Endothelial cell of umbilical vein (primary cell): ENCODE measurements at regions not wholly inside any gene's neighbourhood (a gene's known extent, or its start where the extent isn't known, plus 50 kb on each side); places are given as distances from the start of the nearest gene placed in this dataset.

Source experiments
- BruUV-seq: library from RNA; stranded (reverse); fragments of 400-500 nt; replicated peaks from 2 replicates; lab custom pipeline; 2021; lab: Mats Ljungman, UMichigan
- CTCF ChIA-PET: fragments of 300-600, 350-600 bp; sonication (Branson Sonifier 250); formaldehyde crosslinking; loops from one replicate; lab custom pipeline; 2021; ENCODE audit warnings: antibody characterized with exemption, inconsistent platforms; lab: Charles Lee
- POLR2A ChIA-PET: fragments of 300-600, 350-600 bp; sonication (Branson Sonifier 250); formaldehyde crosslinking; loops from one replicate; lab custom pipeline; 2021; ENCODE audit warnings: antibody characterized with exemption, inconsistent platforms; lab: Charles Lee
- DNase-seq: peaks from one replicate; pipeline ENCODE4 v3.0.0-alpha.2; 2011; ENCODE audit warnings: low read depth, low spot score
- FAIRE-seq: peaks from 2 replicates; lab custom pipeline; 2011; peaks lifted over from hg19 to GRCh38; lab: Jason Lieb, UNC
- H2AFZ ChIP-seq: 2 replicates; pipeline ENCODE4 v1.6.0; 2012; ENCODE audit warnings: low read depth, low read length, control low read depth, inconsistent platforms
- H3K27ac ChIP-seq: 2 replicates; pipeline ENCODE4 v1.5.1; 2011; ENCODE audit warnings: low read depth, mild to moderate bottlenecking, control low read depth, low read length, moderate library complexity; ENCODE audit not compliant: insufficient read depth
- H3K27me3 ChIP-seq, 2 experiments: 2 replicates each; pipeline versions ENCODE4 v1.6.0 to v1.6.1; 2011; ENCODE audit warnings: low read length in 2 of 2, mixed read lengths in 1 of 2; ENCODE audit not compliant: control insufficient read depth in 2 of 2, insufficient read depth in 2 of 2
- H3K36me3 ChIP-seq, 2 experiments: 2 replicates in 1 of 2; 3 replicates in 1 of 2; pipeline ENCODE4 v1.5.1; 2011; ENCODE audit warnings: low read length in 2 of 2, mild to moderate bottlenecking in 1 of 2, moderate library complexity in 1 of 2; ENCODE audit not compliant: control insufficient read depth in 2 of 2, insufficient read depth in 2 of 2; ENCODE audit errors: extremely low read depth in 1 of 2
- H3K4me1 ChIP-seq: 3 replicates; pipeline ENCODE4 v1.5.1; 2011; ENCODE audit warnings: mild to moderate bottlenecking, low read length; ENCODE audit not compliant: control insufficient read depth, insufficient read depth; ENCODE audit errors: extremely low read depth
- H3K4me2 ChIP-seq: 2 replicates; pipeline ENCODE4 v1.6.1; 2011; ENCODE audit warnings: low read length, control low read depth, mixed read lengths; ENCODE audit not compliant: insufficient read depth
- H3K4me3 ChIP-seq, 3 experiments: fragments of 200-600 bp in 1 of 3; sonication (generic), shearing (Covaris generic) in 1 of 3; replicated peaks in 1 of 3; 2 replicates each; pipeline ENCODE4 v1.5.1; 2011 to 2016; ENCODE audit warnings: control low read depth in 3 of 3, low read length in 3 of 3, mild to moderate bottlenecking in 2 of 3, inconsistent platforms in 1 of 3, low read depth in 1 of 3, moderate library complexity in 1 of 3; ENCODE audit not compliant: insufficient read depth in 1 of 3
- H3K79me2 ChIP-seq: 2 replicates; pipeline ENCODE4 v1.6.0; 2012; ENCODE audit warnings: low read length, inconsistent platforms; ENCODE audit not compliant: control insufficient read depth, insufficient read depth
- H3K9ac ChIP-seq: replicated peaks from 2 replicates; pipeline ENCODE3; 2011; ENCODE audit warnings: low read length, control low read depth; ENCODE audit not compliant: insufficient read depth; ENCODE audit errors: extremely low read depth
- H3K9me1 ChIP-seq: replicated peaks from 3 replicates; pipeline ENCODE4 v1.6.0; 2011; ENCODE audit warnings: mild to moderate bottlenecking, low read length; ENCODE audit not compliant: control insufficient read depth, insufficient read depth; ENCODE audit errors: extremely low read depth
- H3K9me3 ChIP-seq: replicated peaks from 2 replicates; pipeline ENCODE4 v1.5.1; 2012; ENCODE audit warnings: low read length, inconsistent platforms; ENCODE audit not compliant: control insufficient read depth, insufficient read depth
- H4K20me1 ChIP-seq: replicated peaks from 2 replicates; pipeline ENCODE3; 2011; ENCODE audit warnings: mild to moderate bottlenecking, low read length; ENCODE audit not compliant: control insufficient read depth, insufficient read depth; ENCODE audit errors: extremely low read depth
- EZH2 ChIP-seq: IDR thresholded peaks from 2 replicates; pipeline ENCODE4 v1.6.1; 2012; ENCODE audit warnings: borderline replicate concordance, low read depth, mild to moderate bottlenecking, moderate library complexity, low read length, inconsistent platforms; ENCODE audit not compliant: severe bottlenecking
- JUN ChIP-seq: IDR thresholded peaks from 2 replicates; pipeline ENCODE4 v1.6.1; 2011; ENCODE audit warnings: borderline replicate concordance, low read depth; ENCODE audit not compliant: insufficient read length, insufficient read depth
- MYC ChIP-seq: IDR thresholded peaks from one replicate; pipeline ENCODE4 v1.6.1; 2011; ENCODE audit warnings: mild to moderate bottlenecking, low read depth, low read length
- POLR2A ChIP-seq: IDR thresholded peaks from 2 replicates; pipeline ENCODE4 v1.6.1; 2012; ENCODE audit warnings: low read depth, mild to moderate bottlenecking, control low read depth, low read length
- POLR2AphosphoS5 ChIP-seq: IDR thresholded peaks from 2 replicates; pipeline ENCODE4 v1.6.1; 2012; ENCODE audit warnings: low read depth, mild to moderate bottlenecking, control low read depth, low read length, moderate library complexity; ENCODE audit not compliant: insufficient read depth
- dilution Hi-C: fragments of 300-500 bp; cut with MboI; formaldehyde crosslinking; loops from one replicate; pipeline ENCODE4 v1.15.0; 2019; ENCODE audit warnings: low sequenced_read_pairs; ENCODE audit not compliant: extremely low pct_ligation_motif_present
- intact Hi-C: fragments of 100-400 bp; cut with micrococcal nuclease; formaldehyde crosslinking; loops from one replicate; pipeline ENCODE4 v1.10.0; 2022
- TF ChIP-seq, protein P1 (sequence below): IDR thresholded peaks from 2 replicates; pipeline ENCODE4 v1.6.1; 2011; ENCODE audit not compliant: insufficient read depth, insufficient read length

DNA sequence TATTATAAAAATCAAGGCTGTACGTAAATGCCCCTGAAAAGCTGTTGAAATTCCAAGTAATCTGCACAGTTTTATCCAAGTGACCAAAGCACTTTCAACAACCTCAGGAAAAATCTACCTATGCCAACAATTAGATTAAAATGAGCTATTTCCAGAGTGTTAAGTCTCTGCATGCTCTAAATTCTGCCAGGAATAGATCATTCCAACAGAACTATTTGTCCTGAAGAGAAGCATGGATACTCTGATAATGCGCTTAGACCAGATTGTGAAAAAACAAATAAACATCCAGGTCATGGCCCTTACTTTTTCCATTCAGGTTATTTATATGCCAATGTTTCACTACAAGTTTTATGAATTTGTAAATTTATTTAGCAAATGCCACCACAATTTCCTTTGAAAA is 59.1 kb downstream of the PLK2 start:
- intact Hi-C loops (no loop called here), dilution Hi-C loops (no loop called here)
- no peak for DNase-seq
- CTCF ChIA-PET = interaction anchor here (0.6 kb wide), 1 partner anchor 421 kb away, joined by 3 read pairs; no protein-coding TSS in a partner anchor
- Histone ChIP-seq H4K20me1 (no peaks in the 10 kb centered on the region), H2AFZ (no peak overlapping the region), H3K4me3 (no peak overlapping the region), H3K27ac (no peak overlapping the region), H3K27me3 (no peaks in the 10 kb centered on the region), H3K4me1 (no peaks in the 10 kb centered on the region), H3K9ac (no peak overlapping the region), H3K79me2 (no peaks in the 10 kb centered on the region), H3K36me3 (no peaks in the 10 kb centered on the region), H3K9me1 (no peaks in the 10 kb centered on the region), H3K9me3 (no peaks in the 10 kb centered on the region), H3K4me2 (no peak overlapping the region)
- POLR2A ChIA-PET = no interaction called here
- TF ChIP-seq EZH2 = no peak
- no TSS peak for BruUV-seq
- FAIRE-seq = no peak

DNA sequence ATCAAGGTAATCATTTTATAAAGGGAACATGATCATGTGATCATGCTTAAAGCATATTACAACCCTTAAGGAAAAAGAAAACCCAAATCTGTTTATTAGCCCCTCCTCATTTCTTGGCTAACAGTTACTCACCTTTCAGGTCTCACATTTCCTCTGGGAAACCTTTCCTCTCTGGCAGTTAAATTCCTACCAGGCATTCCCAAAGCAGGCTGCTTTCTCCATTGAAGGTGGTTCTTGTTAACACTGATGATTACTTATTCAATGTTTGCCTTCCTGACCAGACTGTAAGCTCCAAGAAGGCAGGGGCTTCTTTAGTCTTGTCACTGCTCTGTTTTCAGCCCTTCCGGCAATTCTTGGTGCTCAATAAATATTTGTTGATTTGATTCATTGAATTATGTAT is 59.9 kb downstream of the PLK2 start:
- CTCF ChIA-PET = no interaction called here
- BruUV-seq = no TSS peak
- FAIRE-seq = no peak

More for the DNA sequence above, 59.9 kb downstream of the PLK2 start:
- intact Hi-C loops = no loop called here
- no peak for TF ChIP-seq POLR2A
- TF ChIP-seq, protein P1, sequence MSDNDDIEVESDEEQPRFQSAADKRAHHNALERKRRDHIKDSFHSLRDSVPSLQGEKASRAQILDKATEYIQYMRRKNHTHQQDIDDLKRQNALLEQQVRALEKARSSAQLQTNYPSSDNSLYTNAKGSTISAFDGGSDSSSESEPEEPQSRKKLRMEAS = no peak
- TF ChIP-seq EZH2 = no peak
- no peak for TF ChIP-seq MYC
- no peak for TF ChIP-seq POLR2AphosphoS5
- no peak for TF ChIP-seq JUN
- H4K20me1 ChIP-seq = no peaks in the 10 kb centered on the region
- POLR2A ChIA-PET = no interaction called here
- H3K9me3 ChIP-seq = no peaks in the 10 kb centered on the region
- no peak overlapping the region for H3K4me3 ChIP-seq
- H3K9me1 ChIP-seq = no peaks in the 10 kb centered on the region
- no peak overlapping the region for H3K4me2 ChIP-seq
- no peaks in the 10 kb centered on the region for H3K4me1 ChIP-seq
- dilution Hi-C loops = no loop called here
- no peak for DNase-seq
- no peaks in the 10 kb centered on the region for H3K79me2 ChIP-seq
- H3K36me3 ChIP-seq = no peaks in the 10 kb centered on the region
- H3K27me3 ChIP-seq = no peaks in the 10 kb centered on the region
- H3K9ac ChIP-seq = no peak overlapping the region
- no peak overlapping the region for H3K27ac ChIP-seq
- H2AFZ ChIP-seq = no peak overlapping the region
